Panc1 (cell line): ENCODE measurements at regions not wholly inside any gene's neighbourhood (a gene's known extent, or its start where the extent isn't known, plus 50 kb on each side); places are given as distances from the start of the nearest gene placed in this dataset.

Experiments used
- POLR2AphosphoS5 ChIP-seq: IDR thresholded peaks from 2 replicates; pipeline ENCODE4 v1.6.1; 2012; ENCODE audit warnings: mild to moderate bottlenecking, low read depth, low read length, moderate library complexity
- REST ChIP-seq, 2 experiments: IDR thresholded peaks; 2 replicates each; pipeline ENCODE4 v1.6.1; 2011 to 2012; ENCODE audit warnings: low read depth in 2 of 2, control low read depth in 1 of 2, low read length in 1 of 2, mild to moderate bottlenecking in 1 of 2, moderate library complexity in 1 of 2; ENCODE audit not compliant: insufficient read depth in 1 of 2
- SIN3A ChIP-seq: IDR thresholded peaks from 2 replicates; pipeline ENCODE4 v1.6.1; 2012; ENCODE audit warnings: low read depth, mild to moderate bottlenecking, low read length, moderate library complexity, borderline replicate concordance; ENCODE audit not compliant: insufficient read depth
- TCF7L2 ChIP-seq: IDR thresholded peaks from 2 replicates; pipeline ENCODE4 v1.6.1; 2011; ENCODE audit warnings: mild to moderate bottlenecking, low read depth, low read length, inconsistent platforms
- TF ChIP-seq, protein P1 (sequence below): fragments of 450-650 bp; IDR thresholded peaks from 2 replicates; pipeline ENCODE4 v1.5.1; 2017; ENCODE audit warnings: mild to moderate bottlenecking

GRCh38 chr9:90162326-90162725 lies 480.3 kb downstream of the DIRAS2 start:
- TF ChIP-seq, protein P1, sequence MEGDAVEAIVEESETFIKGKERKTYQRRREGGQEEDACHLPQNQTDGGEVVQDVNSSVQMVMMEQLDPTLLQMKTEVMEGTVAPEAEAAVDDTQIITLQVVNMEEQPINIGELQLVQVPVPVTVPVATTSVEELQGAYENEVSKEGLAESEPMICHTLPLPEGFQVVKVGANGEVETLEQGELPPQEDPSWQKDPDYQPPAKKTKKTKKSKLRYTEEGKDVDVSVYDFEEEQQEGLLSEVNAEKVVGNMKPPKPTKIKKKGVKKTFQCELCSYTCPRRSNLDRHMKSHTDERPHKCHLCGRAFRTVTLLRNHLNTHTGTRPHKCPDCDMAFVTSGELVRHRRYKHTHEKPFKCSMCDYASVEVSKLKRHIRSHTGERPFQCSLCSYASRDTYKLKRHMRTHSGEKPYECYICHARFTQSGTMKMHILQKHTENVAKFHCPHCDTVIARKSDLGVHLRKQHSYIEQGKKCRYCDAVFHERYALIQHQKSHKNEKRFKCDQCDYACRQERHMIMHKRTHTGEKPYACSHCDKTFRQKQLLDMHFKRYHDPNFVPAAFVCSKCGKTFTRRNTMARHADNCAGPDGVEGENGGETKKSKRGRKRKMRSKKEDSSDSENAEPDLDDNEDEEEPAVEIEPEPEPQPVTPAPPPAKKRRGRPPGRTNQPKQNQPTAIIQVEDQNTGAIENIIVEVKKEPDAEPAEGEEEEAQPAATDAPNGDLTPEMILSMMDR, result no peak
- TF ChIP-seq POLR2AphosphoS5 (no peak), TCF7L2 (no peak), SIN3A (no peak), REST (IDR thresholded peaks at IDR 0.05; ENCODE audit: insufficient read depth in 1 of 2, low read depth in 2 of 2, low read length in 1 of 2) (no peak)
